ENCODE measurements at regions not wholly inside any gene's neighbourhood (a gene's known extent, or its start where the extent isn't known, plus 50 kb on each side); places are given as distances from the start of the nearest gene placed in this dataset.

DNA sequence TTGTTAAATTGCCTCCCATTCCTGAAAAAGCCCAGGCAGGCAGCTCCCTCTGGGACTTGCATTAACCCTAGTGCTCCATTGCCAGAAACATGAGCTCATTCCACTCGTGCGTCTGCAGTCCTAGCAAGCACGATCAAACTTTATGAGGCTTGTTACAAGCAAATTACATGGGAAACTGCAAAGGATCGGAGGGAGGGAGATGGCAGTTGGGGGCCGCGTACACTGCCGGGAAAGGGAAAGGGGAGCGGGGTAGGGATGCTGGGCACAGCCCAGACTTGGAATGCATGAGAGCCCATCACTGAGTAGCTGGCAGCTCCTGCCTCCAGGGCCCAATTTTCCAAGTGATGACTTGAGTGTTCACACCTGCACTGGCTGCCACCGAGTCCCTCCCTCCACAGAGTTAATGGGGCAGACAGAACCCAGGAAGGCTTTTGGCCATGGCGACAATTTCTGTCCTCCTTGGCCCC, 169.9 kb downstream of the BRINP2 start:
- Histone ChIP-seq H3K4me3 (no peak overlapping the region), H3K27ac (no peak overlapping the region), H3K4me1 (peaks cover 0 to 6% (median 0%) of the 10 kb centered on the region in 4 donors), H3K36me3 (no peaks in the 10 kb centered on the region), H3K27me3 (no peaks in the 10 kb centered on the region), H3K9me3 (no peaks in the 10 kb centered on the region)
- no peak for TF ChIP-seq POLR2A (IDR thresholded peaks at IDR 0.05)
- TF ChIP-seq, protein P1, sequence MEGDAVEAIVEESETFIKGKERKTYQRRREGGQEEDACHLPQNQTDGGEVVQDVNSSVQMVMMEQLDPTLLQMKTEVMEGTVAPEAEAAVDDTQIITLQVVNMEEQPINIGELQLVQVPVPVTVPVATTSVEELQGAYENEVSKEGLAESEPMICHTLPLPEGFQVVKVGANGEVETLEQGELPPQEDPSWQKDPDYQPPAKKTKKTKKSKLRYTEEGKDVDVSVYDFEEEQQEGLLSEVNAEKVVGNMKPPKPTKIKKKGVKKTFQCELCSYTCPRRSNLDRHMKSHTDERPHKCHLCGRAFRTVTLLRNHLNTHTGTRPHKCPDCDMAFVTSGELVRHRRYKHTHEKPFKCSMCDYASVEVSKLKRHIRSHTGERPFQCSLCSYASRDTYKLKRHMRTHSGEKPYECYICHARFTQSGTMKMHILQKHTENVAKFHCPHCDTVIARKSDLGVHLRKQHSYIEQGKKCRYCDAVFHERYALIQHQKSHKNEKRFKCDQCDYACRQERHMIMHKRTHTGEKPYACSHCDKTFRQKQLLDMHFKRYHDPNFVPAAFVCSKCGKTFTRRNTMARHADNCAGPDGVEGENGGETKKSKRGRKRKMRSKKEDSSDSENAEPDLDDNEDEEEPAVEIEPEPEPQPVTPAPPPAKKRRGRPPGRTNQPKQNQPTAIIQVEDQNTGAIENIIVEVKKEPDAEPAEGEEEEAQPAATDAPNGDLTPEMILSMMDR (IDR thresholded peaks at IDR 0.05): no peak
- TF ChIP-seq EP300 (IDR thresholded peaks at IDR 0.05): no peak
- DNase-seq (ENCODE audit: low spot score in 2 of 2): no peak
- WGBS, 2 donors: 47 to 53% methylated on average over 9 to 10 of the region's 10 CpGs

DNA sequence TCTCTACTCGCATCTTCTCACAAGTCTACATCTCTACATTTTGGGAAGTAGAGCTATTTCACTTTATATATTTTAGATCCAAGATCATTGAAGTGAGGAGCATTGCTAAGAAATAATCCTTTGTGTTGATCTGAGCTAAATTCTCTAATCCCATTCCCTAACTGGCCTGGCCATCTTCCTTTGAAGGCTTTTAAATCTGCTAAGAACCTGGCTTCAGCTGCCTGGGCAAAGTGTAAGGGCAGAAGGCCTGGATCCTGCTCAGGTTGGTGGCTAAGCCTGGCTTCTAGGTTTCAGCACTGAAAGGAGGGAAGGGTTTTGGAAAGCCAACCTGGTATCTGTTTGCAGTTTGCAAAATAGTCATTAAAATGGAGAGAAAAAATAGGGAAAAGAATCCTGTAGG, 167.6 kb downstream of the BRINP2 start:
- no peaks in the 10 kb centered on the region for H3K27me3 ChIP-seq
- H3K9me3 ChIP-seq: no peaks in the 10 kb centered on the region
- 94 to 97% methylated on average over 1 of the region's 1 CpG for WGBS, 2 donors
- H3K36me3 ChIP-seq: no peaks in the 10 kb centered on the region
- no peak overlapping the region for H3K27ac ChIP-seq
- no peak overlapping the region for H3K4me3 ChIP-seq
- no peak for DNase-seq (ENCODE audit: low spot score in 2 of 2)
- TF ChIP-seq, protein P1 (IDR thresholded peaks at IDR 0.05): no peak
- TF ChIP-seq POLR2A (IDR thresholded peaks at IDR 0.05): no peak
- no peak for TF ChIP-seq EP300 (IDR thresholded peaks at IDR 0.05)
- H3K4me1 ChIP-seq: peaks cover 0 to 16% (median 0%) of the 10 kb centered on the region in 4 donors

DNA sequence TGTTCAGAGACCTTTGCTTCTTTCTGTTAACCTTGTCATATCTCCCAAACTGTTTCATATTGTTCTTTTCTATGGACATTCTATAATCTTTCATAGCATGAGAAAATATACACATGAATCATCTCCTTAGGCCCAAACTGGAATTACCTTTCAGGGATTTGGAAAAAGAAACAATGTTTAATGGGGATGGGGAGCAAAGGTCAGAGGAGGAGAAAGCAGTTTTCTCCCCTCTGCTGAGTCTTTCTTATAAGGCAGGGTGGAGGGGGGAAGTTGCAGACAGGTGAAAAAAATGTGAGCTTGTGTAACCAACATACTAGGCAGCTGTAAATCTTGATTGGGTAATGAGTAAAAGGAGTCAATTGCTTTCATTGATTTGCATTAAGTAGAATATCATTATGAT, 164.1 kb downstream of the BRINP2 start:
- H3K36me3 ChIP-seq: no peaks in the 10 kb centered on the region
- no peaks in the 10 kb centered on the region for H3K27me3 ChIP-seq
- TF ChIP-seq, protein P1 (IDR thresholded peaks at IDR 0.05): no peak
- no peak for TF ChIP-seq EP300 (IDR thresholded peaks at IDR 0.05)
- TF ChIP-seq POLR2A (IDR thresholded peaks at IDR 0.05): no peak
- H3K27ac ChIP-seq: no peak overlapping the region
- DNase-seq (ENCODE audit: low spot score in 2 of 2): no peak
- H3K9me3 ChIP-seq: no peaks in the 10 kb centered on the region
- no peak overlapping the region for H3K4me3 ChIP-seq
- peaks cover 0 to 10% (median 0%) of the 10 kb centered on the region in 4 donors for H3K4me1 ChIP-seq

DNA sequence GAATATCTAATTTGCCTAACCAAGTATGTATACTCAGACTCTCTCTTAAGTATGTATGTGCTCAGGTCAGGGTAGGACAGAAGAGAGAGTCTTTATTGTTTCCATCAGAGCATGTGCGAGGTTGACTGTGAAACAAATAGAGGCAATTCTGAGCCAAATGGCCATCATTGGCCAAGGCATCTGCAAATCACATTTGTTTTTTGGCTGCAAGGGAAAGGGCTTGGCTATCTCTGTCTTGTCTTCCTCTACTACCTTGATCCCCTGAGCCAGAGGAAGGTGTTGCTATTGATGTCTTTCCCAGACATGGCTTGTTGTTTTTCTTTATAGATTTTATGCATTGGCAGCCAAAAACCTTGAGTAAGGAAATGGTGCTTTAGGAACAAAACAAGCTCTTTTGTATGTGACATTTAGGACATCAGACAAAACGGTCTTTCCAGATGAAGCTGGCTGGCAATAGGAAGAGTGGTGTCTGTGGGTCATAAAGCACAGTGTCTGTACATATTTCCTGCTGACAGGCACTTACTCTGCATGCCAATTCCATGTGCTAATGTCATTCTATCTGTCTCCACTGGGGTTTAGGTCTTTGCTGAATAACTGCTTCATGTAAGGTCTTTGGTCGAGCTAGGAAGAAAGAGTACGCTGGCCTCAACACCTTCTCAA, 163.3 kb downstream of the BRINP2 start:
- Histone ChIP-seq H3K4me3 (no peak overlapping the region), H3K27me3 (no peaks in the 10 kb centered on the region), H3K4me1 (peaks cover 0 to 10% (median 0%) of the 10 kb centered on the region in 4 donors), H3K9me3 (no peaks in the 10 kb centered on the region), H3K36me3 (no peaks in the 10 kb centered on the region), H3K27ac (no peak overlapping the region)
- TF ChIP-seq, protein P1 (IDR thresholded peaks at IDR 0.05): peak in 1 of 5 experiments; percentile 18
- TF ChIP-seq EP300 (IDR thresholded peaks at IDR 0.05): no peak
- WGBS, 2 donors: 48% methylated on average over 4 of the region's 4 CpGs
- no peak for DNase-seq (ENCODE audit: low spot score in 2 of 2)

Measured in tibial nerve (tissue), 4 donors.